Endothelial cell of umbilical vein (primary cell): ENCODE measurements at regions not wholly inside any gene's neighbourhood (a gene's known extent, or its start where the extent isn't known, plus 50 kb on each side); places are given as distances from the start of the nearest gene placed in this dataset.

ENCODE experiments used
- CTCF ChIP-seq, 2 donors: IDR thresholded peaks; 1 replicate in 1 of 2; 2 replicates in 1 of 2; pipeline ENCODE4 v1.5.1; 2011; ENCODE audit warnings: low read length in 2 of 2, mild to moderate bottlenecking in 2 of 2, moderate library complexity in 2 of 2, control low read depth in 1 of 2, inconsistent platforms in 1 of 2, low read depth in 1 of 2; ENCODE audit not compliant: insufficient read depth in 1 of 2; ENCODE audit errors: extremely low read depth in 1 of 2
- EZH2 ChIP-seq: IDR thresholded peaks from 2 replicates; pipeline ENCODE4 v1.6.1; 2012; ENCODE audit warnings: borderline replicate concordance, low read depth, mild to moderate bottlenecking, moderate library complexity, low read length, inconsistent platforms; ENCODE audit not compliant: severe bottlenecking
- FOS ChIP-seq: IDR thresholded peaks from 2 replicates; pipeline ENCODE4 v1.6.1; 2011; ENCODE audit warnings: mild to moderate bottlenecking, low read length, moderate library complexity, borderline replicate concordance; ENCODE audit not compliant: insufficient read depth
- GATA2 ChIP-seq: IDR thresholded peaks from 2 replicates; pipeline ENCODE4 v1.7.0; 2011; ENCODE audit warnings: low read depth, mild to moderate bottlenecking, moderate library complexity, mixed read lengths, low read length; ENCODE audit not compliant: insufficient read length, insufficient read depth
- MAX ChIP-seq: IDR thresholded peaks from 2 replicates; pipeline ENCODE4 v1.6.1; 2011; ENCODE audit not compliant: insufficient read depth, insufficient read length
- MYC ChIP-seq: IDR thresholded peaks from one replicate; pipeline ENCODE4 v1.6.1; 2011; ENCODE audit warnings: mild to moderate bottlenecking, low read depth, low read length
- POLR2A ChIP-seq: IDR thresholded peaks from 2 replicates; pipeline ENCODE4 v1.6.1; 2012; ENCODE audit warnings: low read depth, mild to moderate bottlenecking, control low read depth, low read length
- POLR2AphosphoS5 ChIP-seq: IDR thresholded peaks from 2 replicates; pipeline ENCODE4 v1.6.1; 2012; ENCODE audit warnings: low read depth, mild to moderate bottlenecking, control low read depth, low read length, moderate library complexity; ENCODE audit not compliant: insufficient read depth

DNA sequence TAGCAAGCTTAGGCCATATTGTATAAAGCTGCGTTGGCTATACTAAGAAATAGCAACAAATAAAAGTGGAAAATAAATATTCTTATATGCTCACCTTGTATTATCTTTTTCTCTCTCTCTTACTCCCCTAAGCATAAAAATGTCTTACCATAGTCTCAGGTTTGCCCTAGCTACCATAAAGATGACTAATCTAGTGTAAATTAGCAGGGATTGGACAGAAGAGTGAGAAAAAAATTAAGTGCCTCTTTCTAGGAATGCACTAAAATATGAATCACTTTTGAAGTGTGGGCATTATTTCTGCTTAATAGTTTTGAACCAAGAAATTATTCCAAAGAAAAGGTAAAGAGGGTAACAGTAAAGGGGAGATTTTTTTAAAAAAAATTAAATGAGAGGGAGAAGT is 201.3 kb downstream of the HINT1 start:
- no peak for TF ChIP-seq CTCF (IDR thresholded peaks at IDR 0.05; ENCODE audit: extremely low read depth in 1 of 2, insufficient read depth in 1 of 2, low read depth in 1 of 2, low read length in 2 of 2)
- no peak for TF ChIP-seq POLR2AphosphoS5
- no peak for TF ChIP-seq POLR2A
- no peak for TF ChIP-seq EZH2
- no peak for TF ChIP-seq MAX
- no peak for TF ChIP-seq GATA2
- TF ChIP-seq MYC: no peak
- TF ChIP-seq FOS: no peak
